Astrocyte (in vitro differentiated cells and primary cell): ENCODE measurements at regions not wholly inside any gene's neighbourhood (a gene's known extent, or its start where the extent isn't known, plus 50 kb on each side); places are given as distances from the start of the nearest gene placed in this dataset.

ENCODE experiments used
- CTCF ChIP-seq: IDR thresholded peaks from 2 replicates; pipeline ENCODE4 v1.5.1; 2011; ENCODE audit warnings: low read depth, mild to moderate bottlenecking, inconsistent platforms, low read length, moderate library complexity; ENCODE audit not compliant: insufficient read depth
- EZH2 ChIP-seq: IDR thresholded peaks from 2 replicates; pipeline ENCODE4 v1.6.1; 2012; ENCODE audit warnings: mild to moderate bottlenecking, low read length, inconsistent platforms; ENCODE audit not compliant: insufficient read depth

DNA sequence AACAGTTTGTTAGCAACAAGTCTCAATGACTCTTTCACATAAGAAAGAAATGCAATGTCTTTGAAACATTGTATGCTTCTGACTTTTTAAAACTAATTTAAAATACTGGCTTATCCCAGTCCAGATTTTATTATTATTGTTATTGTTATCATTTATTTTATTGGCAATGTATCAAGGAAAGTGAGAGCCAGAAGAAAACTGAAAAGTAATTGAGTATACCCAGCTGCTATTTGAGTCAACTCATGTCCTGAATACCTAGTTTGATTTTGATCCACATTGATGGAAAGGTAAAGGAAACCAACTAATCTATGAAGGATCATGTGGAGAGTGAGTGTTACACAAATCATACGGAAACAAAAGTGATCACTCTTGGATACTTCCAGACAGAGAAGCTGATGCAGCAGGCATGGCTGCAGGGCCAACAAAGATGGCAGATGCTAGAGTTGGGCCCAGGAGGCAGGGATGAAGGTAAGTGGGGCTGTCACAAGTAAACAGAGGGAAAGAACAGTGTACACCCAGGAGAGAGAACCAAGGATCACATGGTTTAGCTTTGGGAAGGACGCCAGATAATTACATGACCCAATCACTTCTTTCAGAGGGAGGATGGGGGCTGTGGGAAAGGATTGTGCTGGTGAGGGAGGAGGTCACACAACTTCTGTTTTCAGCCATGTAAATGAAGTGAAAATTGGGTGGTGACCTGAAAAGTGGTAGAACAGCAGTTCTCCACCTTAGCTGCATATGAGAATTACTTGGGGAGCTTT is 179.2 kb upstream of the NAMPT start:
- no peak for TF ChIP-seq CTCF
- no peak for TF ChIP-seq EZH2
